CD4-positive, alpha-beta memory T cell (primary cell): ENCODE measurements at regions not wholly inside any gene's neighbourhood (a gene's known extent, or its start where the extent isn't known, plus 50 kb on each side); places are given as distances from the start of the nearest gene placed in this dataset.

Source experiments
- CTCF ChIA-PET: fragments of 350-600 bp; sonication (Branson Sonifier 250); formaldehyde crosslinking; loops from one replicate; lab custom pipeline; 2021; ENCODE audit warnings: inconsistent platforms; ENCODE audit not compliant: partially characterized antibody; lab: Charles Lee
- POLR2A ChIA-PET: fragments of 350-600 bp; sonication (Branson Sonifier 250); formaldehyde crosslinking; loops from one replicate; lab custom pipeline; 2021; ENCODE audit not compliant: partially characterized antibody; lab: Charles Lee
- DNase-seq, 5 donors: peaks; one replicate each; pipeline versions ENCODE4 v3.0.0 to v3.0.0-alpha.2; 2020 to 2022; ENCODE audit warnings: mixed read lengths in 1 of 5
- H3K27ac ChIP-seq: one replicate; pipeline ENCODE4 v1.7.0; 2013; ENCODE audit warnings: low read depth, low read length
- H3K27me3 ChIP-seq: 2 replicates; pipeline ENCODE4 v1.7.0; 2013; ENCODE audit warnings: mild to moderate bottlenecking, low read length, moderate library complexity; ENCODE audit not compliant: insufficient read depth
- H3K36me3 ChIP-seq: 2 replicates; pipeline ENCODE4 v1.7.0; 2013; ENCODE audit warnings: mild to moderate bottlenecking, low read length, moderate library complexity; ENCODE audit not compliant: insufficient read depth
- H3K4me1 ChIP-seq: 2 replicates; pipeline ENCODE4 v1.7.0; 2013; ENCODE audit warnings: mild to moderate bottlenecking, low read length, moderate library complexity; ENCODE audit not compliant: insufficient read depth
- H3K4me3 ChIP-seq, 2 donors: one replicate each; pipeline ENCODE4 v1.7.0; 2013; ENCODE audit warnings: low read length in 2 of 2, mild to moderate bottlenecking in 1 of 2
- H3K9me3 ChIP-seq, 2 donors: one replicate each; pipeline ENCODE4 v1.7.0; 2013; ENCODE audit warnings: low read length in 2 of 2, control low read depth in 1 of 2; ENCODE audit not compliant: control insufficient read depth in 1 of 2
- H3K27ac Mint-ChIP-seq, 7 donors: one replicate each; pipeline ENCODE4 v1.8.0; 2020 to 2021; ENCODE audit warnings: mixed read lengths in 7 of 7, mild to moderate bottlenecking in 6 of 7, inconsistent platforms in 3 of 7, moderate library complexity in 3 of 7
- H3K27me3 Mint-ChIP-seq, 2 donors: one replicate each; pipeline ENCODE4 v1.8.0; 2020 to 2021; ENCODE audit warnings: mixed read lengths in 2 of 2
- H3K36me3 Mint-ChIP-seq, 2 donors: one replicate each; pipeline ENCODE4 v1.8.0; 2020 to 2021; ENCODE audit warnings: mixed read lengths in 2 of 2, inconsistent platforms in 1 of 2, mild to moderate bottlenecking in 1 of 2
- H3K4me1 Mint-ChIP-seq, 4 donors: one replicate each; pipeline ENCODE4 v1.8.0; 2020 to 2021; ENCODE audit warnings: mixed read lengths in 4 of 4, mild to moderate bottlenecking in 1 of 4
- H3K4me3 Mint-ChIP-seq, 8 donors: one replicate each; pipeline ENCODE4 v1.8.0; 2020 to 2021; ENCODE audit warnings: mixed read lengths in 8 of 8, mild to moderate bottlenecking in 7 of 8, moderate library complexity in 6 of 8, inconsistent platforms in 3 of 8
- H3K9me3 Mint-ChIP-seq, 8 donors: one replicate each; pipeline ENCODE4 v1.8.0; 2020 to 2021; ENCODE audit warnings: mixed read lengths in 8 of 8, mild to moderate bottlenecking in 5 of 8, inconsistent platforms in 3 of 8, moderate library complexity in 1 of 8
- intact Hi-C: fragments of 100-400 bp; cut with micrococcal nuclease; formaldehyde crosslinking; loops from one replicate; pipeline ENCODE4 v1.15.1; 2023

- Histone ChIP-seq H3K27ac (no peak overlapping the region), H3K4me3 (no peak overlapping the region), H3K27me3 (no peaks in the 10 kb centered on the region), H3K4me1 (no peaks in the 10 kb centered on the region), H3K9me3 (no peaks in the 10 kb centered on the region), H3K36me3 (no peaks in the 10 kb centered on the region)
- no peaks in the 10 kb centered on the region for H3K27me3 Mint-ChIP-seq
- CTCF ChIA-PET: no interaction called here
- no peak for DNase-seq
- no peaks in the 10 kb centered on the region for H3K36me3 Mint-ChIP-seq
- no peak overlapping the region for H3K4me3 Mint-ChIP-seq
- POLR2A ChIA-PET: no interaction called here
- H3K27ac Mint-ChIP-seq: no peak overlapping the region
- intact Hi-C loops: no loop called here
- peaks cover 4 to 5% (median 4%) of the 10 kb centered on the region in 4 donors for H3K4me1 Mint-ChIP-seq
- peaks cover 0 to 3% (median 0%) of the 10 kb centered on the region in 8 donors for H3K9me3 Mint-ChIP-seq
Measured at GRCh38 chr6:22949967-22950366, 380.6 kb downstream of the HDGFL1 start.

GRCh38 chr6:22952097-22952496 is 382.7 kb downstream of the HDGFL1 start:
- Histone ChIP-seq H3K27ac (no peak overlapping the region), H3K9me3 (no peaks in the 10 kb centered on the region), H3K4me1 (peaks cover 4% of the 10 kb centered on the region), H3K27me3 (no peaks in the 10 kb centered on the region), H3K36me3 (no peaks in the 10 kb centered on the region), H3K4me3 (no peak overlapping the region)
- ChIA-PET POLR2A (interaction anchor here (0.6 kb wide), 1 partner anchor 11 kb away, joined by 3 read pairs; no protein-coding TSS in a partner anchor), CTCF (no interaction called here)
- intact Hi-C loops: no loop called here
- H3K36me3 Mint-ChIP-seq: no peaks in the 10 kb centered on the region
- no peak overlapping the region for H3K4me3 Mint-ChIP-seq
- no peaks in the 10 kb centered on the region for H3K9me3 Mint-ChIP-seq
- no peaks in the 10 kb centered on the region for H3K27me3 Mint-ChIP-seq
- no peak overlapping the region for H3K27ac Mint-ChIP-seq
- H3K4me1 Mint-ChIP-seq: peaks cover 10 to 17% (median 13%) of the 10 kb centered on the region in 4 donors
- DNase-seq: no peak

GRCh38 chr6:22954749-22955385 is 385.5 kb downstream of the HDGFL1 start:
- DNase-seq: no peak
- ChIA-PET CTCF (no interaction called here), POLR2A (no interaction called here)
- Histone ChIP-seq H3K9me3 (no peaks in the 10 kb centered on the region), H3K36me3 (no peaks in the 10 kb centered on the region), H3K27me3 (no peaks in the 10 kb centered on the region), H3K4me1 (peaks cover 4% of the 10 kb centered on the region), H3K4me3 (peak overlapping the region; percentile 9 to 15), H3K27ac (no peak overlapping the region)
- Mint-ChIP-seq H3K4me3 (peak overlapping the region; percentile 33 to 86 (median 74)), H3K36me3 (no peaks in the 10 kb centered on the region), H3K27me3 (no peaks in the 10 kb centered on the region), H3K9me3 (peaks cover 0 to 6% (median 2%) of the 10 kb centered on the region in 8 donors), H3K27ac (peak overlapping the region in 6 of 7 donors; percentile 15 to 85 (median 60)), H3K4me1 (peaks cover 20 to 36% (median 27%) of the 10 kb centered on the region in 4 donors)
- intact Hi-C loops: no loop called here

- Histone ChIP-seq H3K9me3 (no peaks in the 10 kb centered on the region), H3K4me3 (no peak overlapping the region), H3K27ac (no peak overlapping the region), H3K4me1 (peaks cover 4% of the 10 kb centered on the region), H3K36me3 (no peaks in the 10 kb centered on the region), H3K27me3 (no peaks in the 10 kb centered on the region)
- H3K9me3 Mint-ChIP-seq: peaks cover 0 to 6% (median 2%) of the 10 kb centered on the region in 8 donors
- no peaks in the 10 kb centered on the region for H3K36me3 Mint-ChIP-seq
- H3K4me1 Mint-ChIP-seq: peaks cover 20 to 36% (median 27%) of the 10 kb centered on the region in 4 donors
- no peak overlapping the region for H3K4me3 Mint-ChIP-seq
- no peak overlapping the region for H3K27ac Mint-ChIP-seq
- DNase-seq: no peak
- ChIA-PET CTCF (no interaction called here), POLR2A (no interaction called here)
- intact Hi-C loops: no loop called here
- no peaks in the 10 kb centered on the region for H3K27me3 Mint-ChIP-seq
Measured at GRCh38 chr6:22956029-22956681, 386.8 kb downstream of the HDGFL1 start.

- intact Hi-C loops: no loop called here
- Mint-ChIP-seq H3K4me1 (peaks cover 20 to 36% (median 27%) of the 10 kb centered on the region in 4 donors), H3K36me3 (no peaks in the 10 kb centered on the region), H3K9me3 (peaks cover 0 to 7% (median 2%) of the 10 kb centered on the region in 8 donors), H3K4me3 (peak overlapping the region in 3 of 8 donors; percentile 1 to 60 (median 10)), H3K27me3 (no peaks in the 10 kb centered on the region), H3K27ac (no peak overlapping the region)
- H3K27me3 ChIP-seq: no peaks in the 10 kb centered on the region
- H3K27ac ChIP-seq: no peak overlapping the region
- H3K4me1 ChIP-seq: peaks cover 4% of the 10 kb centered on the region
- no peak overlapping the region for H3K4me3 ChIP-seq
- ChIA-PET CTCF (no interaction called here), POLR2A (no interaction called here)
- no peaks in the 10 kb centered on the region for H3K36me3 ChIP-seq
- DNase-seq: no peak
- no peaks in the 10 kb centered on the region for H3K9me3 ChIP-seq
Measured at GRCh38 chr6:22958677-22959076, 389.3 kb downstream of the HDGFL1 start.

GRCh38 chr6:22959571-22959970 is 390.2 kb downstream of the HDGFL1 start:
- Mint-ChIP-seq H3K4me3 (no peak overlapping the region), H3K27ac (no peak overlapping the region), H3K4me1 (peaks cover 19 to 36% (median 26%) of the 10 kb centered on the region in 4 donors), H3K27me3 (no peaks in the 10 kb centered on the region), H3K36me3 (no peaks in the 10 kb centered on the region), H3K9me3 (peaks cover 0 to 7% (median 2%) of the 10 kb centered on the region in 8 donors)
- intact Hi-C loops: no loop called here
- no peak for DNase-seq
- no peak overlapping the region for H3K27ac ChIP-seq
- no peak overlapping the region for H3K4me3 ChIP-seq
- H3K9me3 ChIP-seq: no peaks in the 10 kb centered on the region
- H3K36me3 ChIP-seq: no peaks in the 10 kb centered on the region
- POLR2A ChIA-PET: no interaction called here
- CTCF ChIA-PET: no interaction called here
- H3K4me1 ChIP-seq: peaks cover 4% of the 10 kb centered on the region
- H3K27me3 ChIP-seq: no peaks in the 10 kb centered on the region

- POLR2A ChIA-PET: no interaction called here
- H3K4me1 ChIP-seq: no peaks in the 10 kb centered on the region
- Mint-ChIP-seq H3K4me1 (no peaks in the 10 kb centered on the region), H3K4me3 (no peak overlapping the region), H3K36me3 (no peaks in the 10 kb centered on the region), H3K27me3 (no peaks in the 10 kb centered on the region), H3K9me3 (peaks cover 0 to 5% (median 0%) of the 10 kb centered on the region in 8 donors), H3K27ac (no peak overlapping the region)
- H3K36me3 ChIP-seq: no peaks in the 10 kb centered on the region
- intact Hi-C loops: no loop called here
- no peaks in the 10 kb centered on the region for H3K9me3 ChIP-seq
- no peaks in the 10 kb centered on the region for H3K27me3 ChIP-seq
- no peak overlapping the region for H3K27ac ChIP-seq
- no peak for DNase-seq
- H3K4me3 ChIP-seq: no peak overlapping the region
- CTCF ChIA-PET: no interaction called here
Measured at GRCh38 chr6:22964334-22964733, 395.0 kb downstream of the HDGFL1 start.
